Mesendoderm (in vitro differentiated cells): ENCODE measurements at regions not wholly inside any gene's neighbourhood (a gene's known extent, or its start where the extent isn't known, plus 50 kb on each side); places are given as distances from the start of the nearest gene placed in this dataset.
A peak's percentile ranks its signal among the peaks of the same experiment; 100 is the strongest.

ENCODE experiments used
- DNase-seq: peaks from one replicate; pipeline ENCODE4 v3.0.0; 2013
- H2AK5ac ChIP-seq: 2 replicates; pipeline ENCODE4 v1.6.1; 2013; ENCODE audit warnings: low read length, inconsistent platforms
- H2BK120ac ChIP-seq: 2 replicates; pipeline ENCODE4 v1.6.1; 2013; ENCODE audit warnings: low read depth, mild to moderate bottlenecking, low read length, moderate library complexity, mixed read lengths
- H2BK15ac ChIP-seq: replicated peaks from 2 replicates; pipeline ENCODE4 v1.6.1; 2013; ENCODE audit warnings: low read depth, mild to moderate bottlenecking, moderate library complexity
- H2BK5ac ChIP-seq: 2 replicates; pipeline ENCODE4 v1.6.1; 2013; ENCODE audit warnings: low read length, inconsistent platforms
- H3K18ac ChIP-seq: 2 replicates; pipeline ENCODE4 v1.6.1; 2013; ENCODE audit warnings: mild to moderate bottlenecking, low read length, mixed read lengths
- H3K23ac ChIP-seq: one replicate; pipeline ENCODE4 v1.6.1; 2013; ENCODE audit warnings: low read length
- H3K27ac ChIP-seq: 2 replicates; pipeline ENCODE4 v1.5.1; 2013; ENCODE audit warnings: low read depth, mild to moderate bottlenecking, inconsistent platforms, low read length, moderate library complexity
- H3K27me3 ChIP-seq: 2 replicates; pipeline ENCODE4 v1.6.1; 2013; ENCODE audit warnings: low read length, control low read depth, mild to moderate bottlenecking, inconsistent platforms; ENCODE audit not compliant: insufficient read depth, poor library complexity
- H3K36me3 ChIP-seq: 2 replicates; pipeline ENCODE4 v1.6.1; 2013; ENCODE audit warnings: low read length, inconsistent platforms; ENCODE audit not compliant: control insufficient read depth, insufficient read depth
- H3K4ac ChIP-seq: one replicate; pipeline ENCODE4 v1.6.1; 2013; ENCODE audit warnings: low read depth, mild to moderate bottlenecking, low read length, moderate library complexity
- H3K4me1 ChIP-seq: 2 replicates; pipeline ENCODE4 v1.6.1; 2013; ENCODE audit warnings: low read depth, low read length, inconsistent platforms; ENCODE audit not compliant: control insufficient read depth
- H3K4me2 ChIP-seq: 2 replicates; pipeline ENCODE4 v1.6.1; 2013; ENCODE audit warnings: low read length
- H3K4me3 ChIP-seq: 2 replicates; pipeline ENCODE4 v1.5.1; 2013; ENCODE audit warnings: mild to moderate bottlenecking, low read length
- H3K56ac ChIP-seq: one replicate; pipeline ENCODE4 v1.6.1; 2013; ENCODE audit warnings: low read length
- H3K79me1 ChIP-seq: 2 replicates; pipeline ENCODE4 v1.6.1; 2013; ENCODE audit warnings: low read length, inconsistent platforms
- H3K79me2 ChIP-seq: 2 replicates; pipeline ENCODE4 v1.6.1; 2013; ENCODE audit warnings: mild to moderate bottlenecking, low read length; ENCODE audit not compliant: control insufficient read depth, insufficient read depth
- H3K9ac ChIP-seq: 2 replicates; pipeline ENCODE4 v1.6.1; 2013; ENCODE audit warnings: low read length, inconsistent platforms
- H4K5ac ChIP-seq: one replicate; pipeline ENCODE4 v1.6.1; 2013; ENCODE audit warnings: low read length
- H4K8ac ChIP-seq: one replicate; pipeline ENCODE4 v1.6.1; 2013; ENCODE audit warnings: low read depth, mild to moderate bottlenecking, control low read depth, low read length, moderate library complexity
- WGBS: extraction: QIAGEN DNeasy Blood & Tissue Kit; methylation state at CpG from one replicate; pipeline ENCODE4 v1.1.7; 2013; ENCODE audit warnings: low lambda C conversion rate, missing lambda C conversion rate; ENCODE audit not compliant: insufficient coverage; ENCODE audit errors: extremely low coverage; 5-methylcytosine and 5-hydroxymethylcytosine counted together

DNA sequence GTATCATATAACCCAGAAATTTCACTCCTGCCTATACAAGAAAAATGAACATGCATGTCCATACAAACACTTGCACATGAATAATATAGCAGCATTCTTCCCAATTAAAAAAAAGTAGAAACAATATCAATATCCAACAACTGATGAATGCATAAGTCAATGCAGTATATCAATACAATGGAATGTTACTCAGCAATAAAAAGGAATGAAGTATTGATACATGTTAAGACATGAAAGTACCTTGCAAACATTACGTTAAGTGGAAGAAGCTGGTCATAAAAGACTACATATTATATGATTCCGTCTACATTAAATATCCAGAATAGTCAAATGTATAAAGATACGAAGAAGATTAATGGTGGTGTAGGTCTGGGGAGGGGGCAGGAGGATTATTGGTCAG, 73.9 kb upstream of the DRD2 start:
- Histone ChIP-seq H3K56ac (no peak overlapping the region), H4K5ac (no peak overlapping the region), H2AK5ac (no peak overlapping the region), H3K27ac (no peak overlapping the region), H3K9ac (no peak overlapping the region), H3K36me3 (no peaks in the 10 kb centered on the region), H3K4me2 (no peak overlapping the region), H3K27me3 (no peaks in the 10 kb centered on the region), H3K4me3 (no peak overlapping the region), H3K23ac (no peak overlapping the region), H3K18ac (no peak overlapping the region), H3K4me1 (no peaks in the 10 kb centered on the region), H4K8ac (no peak overlapping the region), H3K4ac (no peak overlapping the region), H2BK15ac (no peak overlapping the region), H3K79me2 (no peaks in the 10 kb centered on the region), H3K79me1 (no peaks in the 10 kb centered on the region), H2BK120ac (no peak overlapping the region), H2BK5ac (no peak overlapping the region)
- WGBS: no CpG with 5 or more reads among the region's 3 CpGs
- no peak for DNase-seq

GRCh38 chr11:113547739-113548138, 72.5 kb upstream of the DRD2 start:
- Histone ChIP-seq H3K4me3 (no peak overlapping the region), H3K9ac (no peak overlapping the region), H3K23ac (no peak overlapping the region), H3K56ac (no peak overlapping the region), H2BK5ac (no peak overlapping the region), H4K5ac (no peak overlapping the region), H3K18ac (no peak overlapping the region), H3K4me2 (no peak overlapping the region), H3K27ac (no peak overlapping the region), H3K27me3 (no peaks in the 10 kb centered on the region), H2AK5ac (no peak overlapping the region), H3K79me1 (no peaks in the 10 kb centered on the region), H3K4me1 (no peaks in the 10 kb centered on the region), H3K36me3 (no peaks in the 10 kb centered on the region), H4K8ac (no peak overlapping the region), H2BK15ac (no peak overlapping the region), H2BK120ac (no peak overlapping the region), H3K79me2 (no peaks in the 10 kb centered on the region), H3K4ac (no peak overlapping the region)
- no peak for DNase-seq
- no CpG with 5 or more reads among the region's 4 CpGs for WGBS

- H2BK120ac ChIP-seq: no peak overlapping the region
- H3K18ac ChIP-seq: no peak overlapping the region
- H3K4me1 ChIP-seq: no peaks in the 10 kb centered on the region
- no peak overlapping the region for H2AK5ac ChIP-seq
- H3K79me2 ChIP-seq: no peaks in the 10 kb centered on the region
- no peak overlapping the region for H3K27ac ChIP-seq
- no peak overlapping the region for H4K8ac ChIP-seq
- no peak overlapping the region for H2BK5ac ChIP-seq
- H3K23ac ChIP-seq: no peak overlapping the region
- H3K9ac ChIP-seq: no peak overlapping the region
- no peaks in the 10 kb centered on the region for H3K36me3 ChIP-seq
- DNase-seq: no peak
- H3K4ac ChIP-seq: no peak overlapping the region
- H2BK15ac ChIP-seq: no peak overlapping the region
- no peak overlapping the region for H3K4me2 ChIP-seq
- no peak overlapping the region for H4K5ac ChIP-seq
- WGBS: no CpG with 5 or more reads among the region's 5 CpGs
- H3K56ac ChIP-seq: no peak overlapping the region
- no peaks in the 10 kb centered on the region for H3K79me1 ChIP-seq
- no peak overlapping the region for H3K4me3 ChIP-seq
- H3K27me3 ChIP-seq: no peaks in the 10 kb centered on the region
Measured at GRCh38 chr11:113546757-113547507, 71.7 kb upstream of the DRD2 start.

GRCh38 chr11:113542420-113542819, 67.2 kb upstream of the DRD2 start:
- no peak overlapping the region for H3K18ac ChIP-seq
- no peak overlapping the region for H2BK5ac ChIP-seq
- H2BK120ac ChIP-seq: no peak overlapping the region
- H3K4me1 ChIP-seq: no peaks in the 10 kb centered on the region
- H3K23ac ChIP-seq: no peak overlapping the region
- no peak overlapping the region for H3K27ac ChIP-seq
- H3K4ac ChIP-seq: no peak overlapping the region
- H3K27me3 ChIP-seq: no peaks in the 10 kb centered on the region
- H3K36me3 ChIP-seq: no peaks in the 10 kb centered on the region
- H3K79me1 ChIP-seq: no peaks in the 10 kb centered on the region
- no peak overlapping the region for H3K4me2 ChIP-seq
- no peak overlapping the region for H3K9ac ChIP-seq
- DNase-seq: no peak
- no peak overlapping the region for H4K5ac ChIP-seq
- H2AK5ac ChIP-seq: no peak overlapping the region
- H3K4me3 ChIP-seq: no peak overlapping the region
- H3K56ac ChIP-seq: no peak overlapping the region
- H2BK15ac ChIP-seq: no peak overlapping the region
- no peak overlapping the region for H4K8ac ChIP-seq
- no CpG with 5 or more reads among the region's 2 CpGs for WGBS
- no peaks in the 10 kb centered on the region for H3K79me2 ChIP-seq

DNA sequence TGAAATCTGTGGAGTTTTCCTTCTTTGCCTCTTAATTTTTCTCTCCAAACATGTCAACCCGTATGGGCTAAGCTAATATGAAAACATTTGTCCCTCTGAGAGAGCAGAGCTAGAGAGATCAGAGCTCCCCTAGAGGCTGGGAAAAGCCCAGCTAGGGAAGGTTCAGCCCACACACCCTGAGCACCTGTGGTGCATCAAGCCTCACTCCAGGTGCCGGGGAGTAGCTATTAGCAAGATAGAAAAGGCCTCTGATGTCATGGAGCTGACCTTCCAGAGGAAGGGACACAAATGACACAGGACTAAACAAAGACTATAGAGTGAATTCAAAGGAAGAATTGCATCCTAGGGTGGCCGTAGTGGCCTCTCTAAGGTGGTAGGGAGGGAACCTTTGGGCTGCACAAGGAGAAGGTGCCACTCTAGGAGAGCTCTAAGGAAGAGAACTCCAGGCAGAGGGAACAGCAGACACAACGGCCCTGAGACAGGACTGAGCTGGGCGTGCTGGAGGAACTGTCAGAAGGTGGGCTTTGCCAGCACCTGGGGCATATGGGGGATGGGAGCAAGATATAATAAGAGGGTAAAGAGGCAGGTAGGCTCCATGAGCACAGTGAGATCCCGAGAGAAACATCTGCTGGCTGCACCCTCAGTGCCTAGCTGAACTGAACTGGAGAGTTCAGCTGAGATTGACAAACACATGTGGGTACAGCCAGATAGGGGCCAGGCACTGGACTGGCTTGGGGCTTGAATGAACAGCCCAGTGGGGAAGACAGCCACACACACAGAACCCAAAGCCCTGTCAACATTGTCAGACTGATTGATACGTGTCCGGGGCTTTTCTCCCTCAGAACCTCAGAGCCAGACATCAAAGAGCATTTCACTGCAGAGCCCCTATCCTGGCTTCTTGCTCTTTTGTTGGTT, 65.5 kb upstream of the DRD2 start:
- Histone ChIP-seq H3K36me3 (no peaks in the 10 kb centered on the region), H4K8ac (no peak overlapping the region), H3K27me3 (no peaks in the 10 kb centered on the region), H3K79me2 (no peaks in the 10 kb centered on the region), H2BK5ac (no peak overlapping the region), H4K5ac (no peak overlapping the region), H3K4me1 (no peaks in the 10 kb centered on the region), H3K4me2 (no peak overlapping the region), H3K4me3 (no peak overlapping the region), H3K4ac (no peak overlapping the region), H2BK120ac (no peak overlapping the region), H2AK5ac (no peak overlapping the region), H3K23ac (no peak overlapping the region), H3K79me1 (no peaks in the 10 kb centered on the region), H2BK15ac (no peak overlapping the region), H3K56ac (no peak overlapping the region), H3K9ac (no peak overlapping the region), H3K27ac (no peak overlapping the region), H3K18ac (no peak overlapping the region)
- DNase-seq: peak; percentile 36
- no CpG with 5 or more reads among the region's 8 CpGs for WGBS
